ENCODE measurements at regions not wholly inside any gene's neighbourhood (a gene's known extent, or its start where the extent isn't known, plus 50 kb on each side); places are given as distances from the start of the nearest gene placed in this dataset.

DNA sequence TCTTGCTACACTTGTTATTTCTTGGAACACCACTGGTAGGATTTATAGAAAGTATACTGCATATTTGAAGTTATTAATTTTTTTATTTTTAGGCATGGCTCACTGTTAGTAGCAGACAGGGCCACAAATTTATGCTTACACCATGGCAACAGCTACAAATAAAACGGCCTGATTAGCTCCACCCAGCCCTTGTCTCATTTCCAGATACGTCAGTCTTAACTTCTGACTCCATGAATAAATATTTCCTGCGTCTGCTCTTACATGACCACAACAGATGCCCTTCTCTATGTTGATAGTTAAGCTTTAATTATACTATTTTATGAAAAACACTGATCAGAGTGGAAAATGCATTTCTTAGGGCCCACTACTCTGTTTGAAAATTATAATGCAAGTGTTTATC is 62.3 kb upstream of the CPOX start:
- TF ChIP-seq CTCF (IDR thresholded peaks at IDR 0.05; ENCODE audit: unreplicated experiment), result no peak
- H3K4me1 Mint-ChIP-seq, result peaks cover 3% of the 10 kb centered on the region
- peaks cover 3% of the 10 kb centered on the region for H3K9me3 Mint-ChIP-seq
- H3K27me3 Mint-ChIP-seq (ENCODE audit: low read depth), result peaks cover 31% of the 10 kb centered on the region
- no peaks in the 10 kb centered on the region for H3K36me3 Mint-ChIP-seq
- no peak overlapping the region for H3K4me3 Mint-ChIP-seq
- no peak for DNase-seq (ENCODE audit: low spot score in 2 of 2, unreplicated experiment in 2 of 2)
- no peak overlapping the region for H3K27ac Mint-ChIP-seq

DNA sequence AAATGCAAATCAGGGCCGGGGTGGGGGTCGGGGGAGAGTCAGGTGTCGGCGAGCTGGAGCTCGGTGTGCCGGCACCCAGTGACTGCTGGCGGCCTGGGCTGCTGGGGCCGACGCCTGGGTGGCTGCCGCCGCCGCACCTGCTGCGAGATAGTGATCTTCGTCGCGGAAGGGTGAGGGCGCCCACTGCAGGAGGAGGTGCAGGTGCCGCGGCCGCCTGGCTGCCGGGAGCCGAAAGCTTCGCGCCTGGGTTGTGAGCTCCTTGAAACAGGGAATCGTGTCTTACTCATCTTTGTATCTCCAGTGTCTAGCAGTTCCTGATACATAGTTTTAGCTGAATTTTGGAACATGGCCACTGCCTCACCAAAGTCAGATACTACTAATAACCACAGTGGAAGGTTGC is 64.0 kb upstream of the CPOX start:
- DNase-seq (ENCODE audit: low spot score in 2 of 2, unreplicated experiment in 2 of 2), result peak in 1 of 2 experiments; percentile 45
- H3K4me1 Mint-ChIP-seq, result peaks cover 3% of the 10 kb centered on the region
- H3K9me3 Mint-ChIP-seq, result peaks cover 3% of the 10 kb centered on the region
- no peak for TF ChIP-seq CTCF (IDR thresholded peaks at IDR 0.05; ENCODE audit: unreplicated experiment)
- H3K36me3 Mint-ChIP-seq, result no peaks in the 10 kb centered on the region
- no peak overlapping the region for H3K27ac Mint-ChIP-seq
- H3K27me3 Mint-ChIP-seq (ENCODE audit: low read depth), result peaks cover 28% of the 10 kb centered on the region
- peak overlapping the region; percentile 52 for H3K4me3 Mint-ChIP-seq

GRCh38 chr3:98662699-98663098 is 69.3 kb upstream of the CPOX start:
- Mint-ChIP-seq H3K4me3 (no peak overlapping the region), H3K27me3 (ENCODE audit: low read depth) (peaks cover 24% of the 10 kb centered on the region), H3K27ac (no peak overlapping the region), H3K9me3 (peaks cover 3% of the 10 kb centered on the region), H3K36me3 (no peaks in the 10 kb centered on the region), H3K4me1 (no peaks in the 10 kb centered on the region)
- TF ChIP-seq CTCF (IDR thresholded peaks at IDR 0.05; ENCODE audit: unreplicated experiment), result no peak
- DNase-seq (ENCODE audit: low spot score in 2 of 2, unreplicated experiment in 2 of 2), result no peak

GRCh38 chr3:98670020-98670419 is 76.6 kb upstream of the CPOX start:
- H3K4me3 Mint-ChIP-seq, result no peak overlapping the region
- H3K9me3 Mint-ChIP-seq, result peaks cover 4% of the 10 kb centered on the region
- no peaks in the 10 kb centered on the region for H3K36me3 Mint-ChIP-seq
- H3K27me3 Mint-ChIP-seq (ENCODE audit: low read depth), result no peaks in the 10 kb centered on the region
- TF ChIP-seq CTCF (IDR thresholded peaks at IDR 0.05; ENCODE audit: unreplicated experiment), result no peak
- H3K4me1 Mint-ChIP-seq, result no peaks in the 10 kb centered on the region
- H3K27ac Mint-ChIP-seq, result no peak overlapping the region
- DNase-seq (ENCODE audit: low spot score in 2 of 2, unreplicated experiment in 2 of 2), result no peak

DNA sequence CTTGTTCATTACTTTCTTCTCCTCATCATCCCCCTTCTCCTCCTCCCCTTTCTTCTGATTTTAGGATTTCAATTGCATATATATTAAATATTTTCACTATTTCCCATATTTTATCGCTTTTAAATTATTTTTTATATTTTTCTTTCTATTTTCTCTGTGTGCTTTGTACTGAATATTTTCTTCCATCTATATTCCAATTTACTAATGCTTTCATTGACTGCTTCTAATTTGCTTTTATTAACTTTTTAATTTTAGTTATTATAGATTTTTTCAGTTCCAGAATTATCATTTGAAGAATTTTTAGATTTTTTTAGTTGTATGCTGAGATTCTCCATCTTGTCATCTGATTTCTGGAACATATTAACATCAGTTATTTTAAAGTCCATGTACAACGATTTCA is 83.2 kb upstream of the ST3GAL6 start:
- no peaks in the 10 kb centered on the region for H3K4me1 Mint-ChIP-seq
- no peak overlapping the region for H3K27ac Mint-ChIP-seq
- H3K36me3 Mint-ChIP-seq, result no peaks in the 10 kb centered on the region
- H3K27me3 Mint-ChIP-seq (ENCODE audit: low read depth), result no peaks in the 10 kb centered on the region
- H3K4me3 Mint-ChIP-seq, result no peak overlapping the region
- no peak for TF ChIP-seq CTCF (IDR thresholded peaks at IDR 0.05; ENCODE audit: unreplicated experiment)
- peaks cover 24% of the 10 kb centered on the region for H3K9me3 Mint-ChIP-seq
- no peak for DNase-seq (ENCODE audit: low spot score in 2 of 2, unreplicated experiment in 2 of 2)

GRCh38 chr3:98680723-98681122 is 82.4 kb upstream of the ST3GAL6 start:
- Mint-ChIP-seq H3K27ac (no peak overlapping the region), H3K4me3 (no peak overlapping the region), H3K36me3 (no peaks in the 10 kb centered on the region), H3K27me3 (ENCODE audit: low read depth) (no peaks in the 10 kb centered on the region), H3K4me1 (no peaks in the 10 kb centered on the region), H3K9me3 (peaks cover 27% of the 10 kb centered on the region)
- TF ChIP-seq CTCF (IDR thresholded peaks at IDR 0.05; ENCODE audit: unreplicated experiment), result no peak
- no peak for DNase-seq (ENCODE audit: low spot score in 2 of 2, unreplicated experiment in 2 of 2)

Measured in mesothelial cell of epicardium (in vitro differentiated cells).